ENCODE measurements at regions not wholly inside any gene's neighbourhood (a gene's known extent, or its start where the extent isn't known, plus 50 kb on each side); places are given as distances from the start of the nearest gene placed in this dataset.

DNA sequence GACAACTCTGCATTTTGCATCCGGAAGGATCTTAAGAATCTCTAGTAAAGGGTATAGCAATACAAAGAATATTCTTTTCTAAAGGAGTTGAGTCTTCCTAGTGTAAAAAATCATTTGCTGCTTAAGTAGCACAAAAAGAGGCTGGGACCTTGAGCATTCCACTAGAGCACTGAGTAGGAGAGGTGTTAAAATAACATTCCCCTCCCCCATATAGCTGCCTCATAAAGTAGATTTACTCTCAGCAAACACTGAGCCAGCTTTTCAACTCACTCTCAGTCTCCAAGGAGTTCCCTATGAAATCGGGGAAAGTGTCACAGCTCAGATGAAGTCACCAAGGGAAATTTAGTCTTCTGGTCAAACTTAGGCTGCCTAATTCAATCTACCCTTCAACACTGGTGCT, 592.7 kb downstream of the ETNK1 start:
- no peak for DNase-seq (ENCODE audit: low spot score)
- Histone ChIP-seq H3K4me1 (no peaks in the 10 kb centered on the region), H3K4me3 (no peak overlapping the region), H3K27ac (no peak overlapping the region), H3K36me3 (no peaks in the 10 kb centered on the region), H3K27me3 (no peaks in the 10 kb centered on the region), H3K9me3 (peaks cover 0 to 16% of the 10 kb centered on the region in 2 donors)
- TF ChIP-seq CTCF (IDR thresholded peaks at IDR 0.05): no peak

- no peaks in the 10 kb centered on the region for H3K36me3 ChIP-seq
- DNase-seq (ENCODE audit: low spot score): no peak
- peaks cover 0 to under 1% of the 10 kb centered on the region in 2 donors for H3K9me3 ChIP-seq
- H3K27ac ChIP-seq: no peak overlapping the region
- TF ChIP-seq CTCF (IDR thresholded peaks at IDR 0.05): no peak
- no peaks in the 10 kb centered on the region for H3K27me3 ChIP-seq
- H3K4me1 ChIP-seq: peaks cover 0 to 4% of the 10 kb centered on the region in 2 donors
- no peak overlapping the region for H3K4me3 ChIP-seq
Observed at GRCh38 chr12:23221066-23221465, 596.1 kb downstream of the ETNK1 start.

- H3K4me1 ChIP-seq: peaks cover 0 to 6% of the 10 kb centered on the region in 2 donors
- H3K36me3 ChIP-seq: no peaks in the 10 kb centered on the region
- DNase-seq (ENCODE audit: low spot score): no peak
- H3K27me3 ChIP-seq: no peaks in the 10 kb centered on the region
- H3K27ac ChIP-seq: no peak overlapping the region
- TF ChIP-seq CTCF (IDR thresholded peaks at IDR 0.05): no peak
- H3K9me3 ChIP-seq: no peaks in the 10 kb centered on the region
- H3K4me3 ChIP-seq: no peak overlapping the region
Observed at GRCh38 chr12:23221926-23222325, 597.0 kb downstream of the ETNK1 start.

DNA sequence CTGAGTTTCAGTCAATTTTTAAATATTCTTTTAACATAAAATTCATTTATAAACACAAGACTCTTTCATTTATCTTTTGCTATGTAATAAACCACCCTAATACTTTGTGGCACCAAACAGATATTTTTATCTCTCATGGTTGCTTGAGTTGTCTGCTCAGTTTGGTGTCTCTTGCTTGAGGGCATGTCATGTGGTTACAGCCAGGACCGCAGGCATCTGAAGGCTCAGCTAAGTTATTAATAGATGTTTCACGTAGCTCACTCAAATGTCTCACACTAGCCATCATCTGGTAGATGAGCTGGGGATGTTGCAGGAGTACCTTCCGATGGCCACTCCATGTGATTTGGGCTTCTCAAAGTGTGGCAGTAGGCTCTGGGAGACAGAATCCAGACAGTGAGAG, 597.8 kb downstream of the ETNK1 start:
- Histone ChIP-seq H3K27ac (peak overlapping the region in 1 of 2 donors; percentile 39), H3K4me3 (no peak overlapping the region), H3K4me1 (peaks cover 0 to 12% of the 10 kb centered on the region in 2 donors), H3K36me3 (no peaks in the 10 kb centered on the region), H3K27me3 (no peaks in the 10 kb centered on the region), H3K9me3 (no peaks in the 10 kb centered on the region)
- no peak for TF ChIP-seq CTCF (IDR thresholded peaks at IDR 0.05)
- DNase-seq (ENCODE audit: low spot score): no peak

DNA sequence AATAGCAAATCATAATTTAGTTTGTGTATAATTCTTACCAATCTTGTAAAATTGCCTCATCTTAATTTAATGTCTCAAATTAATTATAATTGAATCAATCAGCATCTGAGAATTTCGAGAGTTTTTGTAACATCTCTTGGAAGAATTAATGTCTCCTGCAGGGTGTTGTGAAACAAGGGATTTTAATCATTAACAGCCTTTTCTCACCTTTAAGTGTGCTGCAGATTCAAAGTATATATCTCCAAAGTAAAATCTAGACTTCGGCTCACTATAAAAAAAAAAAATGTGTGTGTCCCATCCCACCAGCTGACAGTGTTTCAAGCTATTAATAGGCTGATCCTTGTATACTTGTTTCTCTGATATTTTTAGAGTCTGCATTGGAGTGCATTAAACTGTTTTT, 603.1 kb downstream of the ETNK1 start:
- no peak for TF ChIP-seq CTCF (IDR thresholded peaks at IDR 0.05)
- peak overlapping the region; percentile 8 to 57 for H3K27ac ChIP-seq
- H3K4me3 ChIP-seq: no peak overlapping the region
- H3K36me3 ChIP-seq: no peaks in the 10 kb centered on the region
- peaks cover 0 to 24% of the 10 kb centered on the region in 2 donors for H3K4me1 ChIP-seq
- no peak for DNase-seq (ENCODE audit: low spot score)
- no peaks in the 10 kb centered on the region for H3K9me3 ChIP-seq
- H3K27me3 ChIP-seq: no peaks in the 10 kb centered on the region

DNA sequence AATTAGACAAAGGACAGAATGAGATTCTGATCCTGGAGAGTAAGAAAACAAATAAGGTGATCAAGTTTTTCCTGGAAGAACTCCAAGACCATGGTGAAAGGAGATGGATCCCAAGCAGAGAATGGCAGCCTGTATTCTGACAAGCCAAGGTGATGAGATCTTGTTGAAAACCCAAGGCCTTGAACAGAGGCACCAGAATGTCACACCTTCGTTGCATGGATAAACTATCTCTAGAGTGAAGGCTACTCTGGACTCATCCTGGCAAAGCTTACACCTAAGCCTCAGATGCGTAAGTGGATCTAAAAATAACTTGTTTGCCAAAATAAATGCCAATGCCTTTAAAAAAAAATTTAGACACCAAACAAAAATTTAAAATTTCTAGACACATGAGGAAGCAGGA, 605.9 kb downstream of the ETNK1 start:
- Histone ChIP-seq H3K27me3 (no peaks in the 10 kb centered on the region), H3K9me3 (no peaks in the 10 kb centered on the region), H3K36me3 (no peaks in the 10 kb centered on the region), H3K4me1 (peaks cover 0 to 22% of the 10 kb centered on the region in 2 donors), H3K4me3 (no peak overlapping the region), H3K27ac (peak overlapping the region in 1 of 2 donors; percentile 57)
- DNase-seq (ENCODE audit: low spot score): no peak
- TF ChIP-seq CTCF (IDR thresholded peaks at IDR 0.05): no peak

All from right atrium auricular region (tissue), 2 donors.